HEK293 (cell line): ENCODE measurements at regions not wholly inside any gene's neighbourhood (a gene's known extent, or its start where the extent isn't known, plus 50 kb on each side); places are given as distances from the start of the nearest gene placed in this dataset.

ENCODE experiments used
- CTCF ChIA-PET: fragments of 350-600 bp; formaldehyde crosslinking; extraction: SDS; loops from one replicate; lab custom pipeline; 2021; ENCODE audit warnings: antibody characterized with exemption; lab: Yijun Ruan, JAX
- POLR2A ChIA-PET: fragments of 300-600 bp; formaldehyde crosslinking; extraction: SDS; loops from one replicate; lab custom pipeline; 2020; ENCODE audit warnings: antibody characterized with exemption, inconsistent platforms; lab: Yijun Ruan, JAX
- H3K27ac ChIP-seq: fragments of 200-500 bp; sonication (Bioruptor generic); 2 replicates; pipeline ENCODE4 v1.5.1; 2014; ENCODE audit warnings: low read depth, low read length, control low read depth, inconsistent platforms; ENCODE audit errors: extremely low read depth
- H3K36me3 ChIP-seq, 2 experiments: fragments of 200-500 bp in 1 of 2; sonication (Bioruptor generic) in 1 of 2; 1 replicate in 1 of 2; 2 replicates in 1 of 2; pipeline ENCODE4 v1.5.1; 2014 to 2017; ENCODE audit warnings: inconsistent platforms in 2 of 2, low read length in 2 of 2; ENCODE audit not compliant: control insufficient read depth in 2 of 2, insufficient read depth in 1 of 2
- H3K4me1 ChIP-seq: fragments of 200-500 bp; sonication (Bioruptor generic); 2 replicates; pipeline ENCODE4 v1.5.1; 2014; ENCODE audit warnings: mild to moderate bottlenecking, low read length, inconsistent platforms; ENCODE audit not compliant: control insufficient read depth, insufficient read depth
- H3K4me3 ChIP-seq: 2 replicates; pipeline ENCODE4 v1.5.1; 2011; ENCODE audit warnings: low read depth, mild to moderate bottlenecking, control low read depth, low read length, moderate library complexity
- H3K9me3 ChIP-seq: fragments of 200-500 bp; sonication (Bioruptor generic); 2 replicates; pipeline ENCODE4 v1.5.1; 2014; ENCODE audit warnings: low read depth, low read length, inconsistent platforms; ENCODE audit not compliant: control insufficient read depth, insufficient read depth
- SETDB1 ChIP-seq: IDR thresholded peaks from one replicate; pipeline ENCODE4 v1.6.1; 2017; ENCODE audit warnings: mild to moderate bottlenecking, low read length, moderate library complexity, mixed read lengths; ENCODE audit not compliant: insufficient read length
- TCF7L2 ChIP-seq: IDR thresholded peaks from 2 replicates; pipeline ENCODE4 v1.6.1; 2011; ENCODE audit warnings: low read depth, mild to moderate bottlenecking, inconsistent platforms, low read length, moderate library complexity, borderline replicate concordance
- ZNF112 ChIP-seq: fragments of 450-650 bp; formaldehyde crosslinking; IDR thresholded peaks from 2 replicates; pipeline ENCODE4 v1.5.0; 2017; ENCODE audit warnings: missing biosample characterization, missing genetic modification characterization
- ZNF140 ChIP-seq: fragments of 450-650 bp; formaldehyde crosslinking; IDR thresholded peaks from 2 replicates; pipeline ENCODE4 v1.5.1; 2016; ENCODE audit warnings: missing biosample characterization, missing genetic modification characterization
- ZNF174 ChIP-seq: fragments of 450-650 bp; formaldehyde crosslinking; IDR thresholded peaks from 2 replicates; pipeline ENCODE4 v1.5.0; 2017; ENCODE audit warnings: missing biosample characterization, mild to moderate bottlenecking, missing genetic modification characterization
- ZNF184 ChIP-seq: fragments of 450-650 bp; IDR thresholded peaks from 2 replicates; pipeline ENCODE4 v1.5.1; 2018; ENCODE audit warnings: missing biosample characterization, mild to moderate bottlenecking, missing genetic modification characterization
- ZNF211 ChIP-seq: fragments of 450-650 bp; formaldehyde crosslinking; IDR thresholded peaks from 2 replicates; pipeline ENCODE4 v1.5.1; 2016; ENCODE audit warnings: low read depth, missing biosample characterization, missing genetic modification characterization
- ZNF266 ChIP-seq: fragments of 450-650 bp; formaldehyde crosslinking; IDR thresholded peaks from 2 replicates; pipeline ENCODE4 v1.5.1; 2016; ENCODE audit warnings: missing biosample characterization, missing genetic modification characterization, low read depth
- ZNF433 ChIP-seq: fragments of 450-650 bp; formaldehyde crosslinking; IDR thresholded peaks from 2 replicates; pipeline ENCODE4 v1.5.1; 2016; ENCODE audit warnings: missing biosample characterization, missing genetic modification characterization, low read depth
- ZNF510 ChIP-seq: fragments of 450-650 bp; formaldehyde crosslinking; IDR thresholded peaks from 2 replicates; pipeline ENCODE4 v1.5.1; 2018; ENCODE audit warnings: mild to moderate bottlenecking, missing genetic modification characterization, missing biosample characterization; ENCODE audit not compliant: insufficient replicate concordance
- ZNF561 ChIP-seq: fragments of 450-650 bp; IDR thresholded peaks from 2 replicates; pipeline ENCODE4 v1.5.1; 2018; ENCODE audit warnings: missing biosample characterization, missing genetic modification characterization, borderline replicate concordance
- ZNF571 ChIP-seq: fragments of 450-650 bp; formaldehyde crosslinking; IDR thresholded peaks from 2 replicates; pipeline ENCODE4 v1.5.0; 2017; ENCODE audit warnings: missing biosample characterization, missing genetic modification characterization
- ZNF596 ChIP-seq: fragments of 450-650 bp; IDR thresholded peaks from 2 replicates; pipeline ENCODE4 v1.5.0; 2018; ENCODE audit warnings: missing biosample characterization, mild to moderate bottlenecking, missing genetic modification characterization, moderate library complexity
- ZNF670 ChIP-seq: fragments of 450-650 bp; formaldehyde crosslinking; IDR thresholded peaks from 2 replicates; pipeline ENCODE4 v1.5.1; 2016; ENCODE audit warnings: missing biosample characterization, missing genetic modification characterization, low read depth
- ZNF677 ChIP-seq: fragments of 450-650 bp; IDR thresholded peaks from 2 replicates; pipeline ENCODE4 v1.5.0; 2018; ENCODE audit warnings: missing biosample characterization, mild to moderate bottlenecking, missing genetic modification characterization, moderate library complexity
- ZNF776 ChIP-seq: fragments of 450-650 bp; formaldehyde crosslinking; IDR thresholded peaks from 2 replicates; pipeline ENCODE4 v1.5.0; 2017; ENCODE audit warnings: missing biosample characterization, missing genetic modification characterization, borderline replicate concordance
- ZSCAN30 ChIP-seq: fragments of 450-650 bp; IDR thresholded peaks from 2 replicates; pipeline ENCODE4 v1.5.1; 2018; ENCODE audit warnings: missing biosample characterization, mild to moderate bottlenecking, missing genetic modification characterization, moderate library complexity
- TF ChIP-seq, protein P1 (sequence below): fragments of 450-650 bp; formaldehyde crosslinking; IDR thresholded peaks from 2 replicates; pipeline ENCODE4 v1.5.1; 2016; ENCODE audit warnings: missing biosample characterization, missing genetic modification characterization
- TF ChIP-seq, protein P2 (sequence below): fragments of 450-650 bp; formaldehyde crosslinking; IDR thresholded peaks from 2 replicates; pipeline ENCODE4 v1.5.1; 2017; ENCODE audit warnings: missing biosample characterization, missing genetic modification characterization
- TF ChIP-seq, protein P3 (sequence below): fragments of 450-650 bp; formaldehyde crosslinking; IDR thresholded peaks from 2 replicates; pipeline ENCODE4 v1.5.1; 2016; ENCODE audit warnings: missing biosample characterization, missing genetic modification characterization
- TF ChIP-seq, protein P4 (sequence below): fragments of 450-650 bp; formaldehyde crosslinking; IDR thresholded peaks from 2 replicates; pipeline ENCODE4 v1.5.1; 2017; ENCODE audit warnings: missing biosample characterization, missing genetic modification characterization

DNA sequence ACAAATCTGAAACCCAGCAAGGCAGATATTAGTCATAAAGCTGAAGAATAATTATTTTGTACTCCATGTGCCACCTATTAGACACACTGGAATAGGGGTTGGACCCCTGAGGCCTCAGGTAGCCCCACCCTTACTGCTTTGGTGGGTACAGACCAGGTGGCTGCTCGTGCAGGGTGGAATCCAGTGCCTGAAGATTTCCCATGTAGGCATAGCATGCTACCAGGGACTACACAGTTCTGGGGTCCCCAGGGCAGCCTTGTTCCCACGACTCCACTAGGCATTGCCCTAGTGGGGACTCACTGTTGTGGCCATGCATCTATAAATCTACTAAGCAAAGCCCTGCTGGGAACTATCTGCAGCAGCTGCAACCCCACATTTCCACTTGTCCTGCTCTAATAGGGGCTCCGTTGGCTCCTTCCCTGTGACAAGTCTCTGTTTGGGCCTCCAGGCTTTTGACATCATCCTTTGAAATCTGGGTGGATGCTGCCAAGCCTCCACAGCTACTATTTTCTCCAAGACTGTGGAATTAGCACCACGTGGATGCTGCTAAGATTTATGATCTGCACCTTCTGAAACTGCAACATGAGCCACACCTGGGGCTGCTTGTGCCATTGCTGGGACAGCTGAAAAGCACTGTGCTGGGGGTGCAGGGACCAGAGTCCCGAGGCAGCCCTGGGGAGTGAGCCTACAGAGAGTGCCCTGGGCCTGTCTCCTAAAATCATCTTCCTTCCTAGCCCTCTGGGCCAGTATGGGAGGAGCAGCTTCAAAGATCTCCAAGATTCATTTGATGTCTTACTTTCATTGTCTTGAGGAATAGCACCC is 303.8 kb downstream of the FSIP2 start:
- POLR2A ChIA-PET = no interaction called here
- Histone ChIP-seq H3K27ac (no peak overlapping the region), H3K4me3 (no peak overlapping the region)
- TF ChIP-seq ZSCAN30 (tag by site-specific recombination) (no peak), ZNF561 (tag by site-specific recombination) (no peak), ZNF596 (tag by site-specific recombination) (no peak), ZNF112 (tag by site-specific recombination) (no peak), ZNF776 (tag by site-specific recombination) (no peak), ZNF174 (tag by site-specific recombination) (no peak)
- TF ChIP-seq, protein P1, sequence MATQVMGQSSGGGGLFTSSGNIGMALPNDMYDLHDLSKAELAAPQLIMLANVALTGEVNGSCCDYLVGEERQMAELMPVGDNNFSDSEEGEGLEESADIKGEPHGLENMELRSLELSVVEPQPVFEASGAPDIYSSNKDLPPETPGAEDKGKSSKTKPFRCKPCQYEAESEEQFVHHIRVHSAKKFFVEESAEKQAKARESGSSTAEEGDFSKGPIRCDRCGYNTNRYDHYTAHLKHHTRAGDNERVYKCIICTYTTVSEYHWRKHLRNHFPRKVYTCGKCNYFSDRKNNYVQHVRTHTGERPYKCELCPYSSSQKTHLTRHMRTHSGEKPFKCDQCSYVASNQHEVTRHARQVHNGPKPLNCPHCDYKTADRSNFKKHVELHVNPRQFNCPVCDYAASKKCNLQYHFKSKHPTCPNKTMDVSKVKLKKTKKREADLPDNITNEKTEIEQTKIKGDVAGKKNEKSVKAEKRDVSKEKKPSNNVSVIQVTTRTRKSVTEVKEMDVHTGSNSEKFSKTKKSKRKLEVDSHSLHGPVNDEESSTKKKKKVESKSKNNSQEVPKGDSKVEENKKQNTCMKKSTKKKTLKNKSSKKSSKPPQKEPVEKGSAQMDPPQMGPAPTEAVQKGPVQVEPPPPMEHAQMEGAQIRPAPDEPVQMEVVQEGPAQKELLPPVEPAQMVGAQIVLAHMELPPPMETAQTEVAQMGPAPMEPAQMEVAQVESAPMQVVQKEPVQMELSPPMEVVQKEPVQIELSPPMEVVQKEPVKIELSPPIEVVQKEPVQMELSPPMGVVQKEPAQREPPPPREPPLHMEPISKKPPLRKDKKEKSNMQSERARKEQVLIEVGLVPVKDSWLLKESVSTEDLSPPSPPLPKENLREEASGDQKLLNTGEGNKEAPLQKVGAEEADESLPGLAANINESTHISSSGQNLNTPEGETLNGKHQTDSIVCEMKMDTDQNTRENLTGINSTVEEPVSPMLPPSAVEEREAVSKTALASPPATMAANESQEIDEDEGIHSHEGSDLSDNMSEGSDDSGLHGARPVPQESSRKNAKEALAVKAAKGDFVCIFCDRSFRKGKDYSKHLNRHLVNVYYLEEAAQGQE (tag by site-specific recombination) = no peak
- TF ChIP-seq, protein P2, sequence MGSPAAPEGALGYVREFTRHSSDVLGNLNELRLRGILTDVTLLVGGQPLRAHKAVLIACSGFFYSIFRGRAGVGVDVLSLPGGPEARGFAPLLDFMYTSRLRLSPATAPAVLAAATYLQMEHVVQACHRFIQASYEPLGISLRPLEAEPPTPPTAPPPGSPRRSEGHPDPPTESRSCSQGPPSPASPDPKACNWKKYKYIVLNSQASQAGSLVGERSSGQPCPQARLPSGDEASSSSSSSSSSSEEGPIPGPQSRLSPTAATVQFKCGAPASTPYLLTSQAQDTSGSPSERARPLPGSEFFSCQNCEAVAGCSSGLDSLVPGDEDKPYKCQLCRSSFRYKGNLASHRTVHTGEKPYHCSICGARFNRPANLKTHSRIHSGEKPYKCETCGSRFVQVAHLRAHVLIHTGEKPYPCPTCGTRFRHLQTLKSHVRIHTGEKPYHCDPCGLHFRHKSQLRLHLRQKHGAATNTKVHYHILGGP (tag by site-specific recombination) = no peak
- TF ChIP-seq, all 188 proteins: peak for 0
- H3K9me3 ChIP-seq = no peaks in the 10 kb centered on the region
- no peaks in the 10 kb centered on the region for H3K4me1 ChIP-seq
- CTCF ChIA-PET = no interaction called here
- H3K36me3 ChIP-seq = no peaks in the 10 kb centered on the region

DNA sequence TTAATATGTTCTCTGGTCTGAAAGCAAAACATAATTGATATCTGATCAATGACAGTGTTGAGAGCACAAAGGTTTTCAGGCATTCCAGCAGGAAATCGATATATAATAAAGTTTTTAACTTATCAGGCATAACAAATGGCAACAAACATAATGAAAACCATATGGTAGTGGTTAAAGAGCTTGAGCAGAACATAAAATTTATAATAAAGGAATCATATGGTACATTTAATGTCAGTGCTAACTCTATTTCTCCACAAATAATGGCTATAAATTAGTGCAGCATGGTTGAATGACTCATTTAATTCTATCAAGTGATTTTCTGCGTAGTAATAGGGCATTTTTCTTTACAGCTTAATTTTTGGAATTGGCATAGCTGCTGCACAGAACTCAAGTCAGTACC is 306.2 kb downstream of the FSIP2 start:
- no peak overlapping the region for H3K27ac ChIP-seq

More for the DNA sequence above, 306.2 kb downstream of the FSIP2 start:
- Histone ChIP-seq H3K36me3 (no peaks in the 10 kb centered on the region), H3K4me1 (no peaks in the 10 kb centered on the region), H3K4me3 (no peak overlapping the region), H3K9me3 (no peaks in the 10 kb centered on the region)
- TF ChIP-seq ZNF211 (tag by site-specific recombination) = no peak
- TF ChIP-seq ZNF670 (tag by site-specific recombination) = no peak
- no peak for TF ChIP-seq SETDB1
- TF ChIP-seq, protein P3, sequence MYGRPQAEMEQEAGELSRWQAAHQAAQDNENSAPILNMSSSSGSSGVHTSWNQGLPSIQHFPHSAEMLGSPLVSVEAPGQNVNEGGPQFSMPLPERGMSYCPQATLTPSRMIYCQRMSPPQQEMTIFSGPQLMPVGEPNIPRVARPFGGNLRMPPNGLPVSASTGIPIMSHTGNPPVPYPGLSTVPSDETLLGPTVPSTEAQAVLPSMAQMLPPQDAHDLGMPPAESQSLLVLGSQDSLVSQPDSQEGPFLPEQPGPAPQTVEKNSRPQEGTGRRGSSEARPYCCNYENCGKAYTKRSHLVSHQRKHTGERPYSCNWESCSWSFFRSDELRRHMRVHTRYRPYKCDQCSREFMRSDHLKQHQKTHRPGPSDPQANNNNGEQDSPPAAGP (tag by site-specific recombination) = no peak
- no peak for TF ChIP-seq TCF7L2
- no peak for TF ChIP-seq ZNF140
- TF ChIP-seq ZNF510 (tag by site-specific recombination) = no peak
- TF ChIP-seq ZNF433 = no peak
- no peak for TF ChIP-seq ZNF571
- no peak for TF ChIP-seq ZNF184 (tag by site-specific recombination)
- TF ChIP-seq, protein P4, sequence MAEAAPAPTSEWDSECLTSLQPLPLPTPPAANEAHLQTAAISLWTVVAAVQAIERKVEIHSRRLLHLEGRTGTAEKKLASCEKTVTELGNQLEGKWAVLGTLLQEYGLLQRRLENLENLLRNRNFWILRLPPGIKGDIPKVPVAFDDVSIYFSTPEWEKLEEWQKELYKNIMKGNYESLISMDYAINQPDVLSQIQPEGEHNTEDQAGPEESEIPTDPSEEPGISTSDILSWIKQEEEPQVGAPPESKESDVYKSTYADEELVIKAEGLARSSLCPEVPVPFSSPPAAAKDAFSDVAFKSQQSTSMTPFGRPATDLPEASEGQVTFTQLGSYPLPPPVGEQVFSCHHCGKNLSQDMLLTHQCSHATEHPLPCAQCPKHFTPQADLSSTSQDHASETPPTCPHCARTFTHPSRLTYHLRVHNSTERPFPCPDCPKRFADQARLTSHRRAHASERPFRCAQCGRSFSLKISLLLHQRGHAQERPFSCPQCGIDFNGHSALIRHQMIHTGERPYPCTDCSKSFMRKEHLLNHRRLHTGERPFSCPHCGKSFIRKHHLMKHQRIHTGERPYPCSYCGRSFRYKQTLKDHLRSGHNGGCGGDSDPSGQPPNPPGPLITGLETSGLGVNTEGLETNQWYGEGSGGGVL (tag by site-specific recombination) = no peak
- no peak for TF ChIP-seq ZNF677 (tag by site-specific recombination)
- TF ChIP-seq ZNF266 (tag by site-specific recombination) = no peak
- ChIA-PET CTCF (no interaction called here), POLR2A (no interaction called here)
